Astrocyte (in vitro differentiated cells and primary cell): ENCODE measurements at regions not wholly inside any gene's neighbourhood (a gene's known extent, or its start where the extent isn't known, plus 50 kb on each side); places are given as distances from the start of the nearest gene placed in this dataset.

Experiments
- DNase-seq: peaks from one replicate; pipeline ENCODE4 v3.0.0-alpha.2; 2010; ENCODE audit warnings: low read depth
- FAIRE-seq: peaks from 2 replicates; lab custom pipeline; 2011; peaks lifted over from hg19 to GRCh38; lab: Jason Lieb, UNC
- H2AFZ ChIP-seq: 2 replicates; pipeline ENCODE4 v1.6.0; 2012; ENCODE audit warnings: low read depth, low read length, inconsistent platforms
- H3K27ac ChIP-seq: 2 replicates; pipeline ENCODE4 v1.5.1; 2011; ENCODE audit warnings: low read depth, low read length, inconsistent platforms
- H3K27me3 ChIP-seq: 2 replicates; pipeline ENCODE4 v1.6.0; 2011; ENCODE audit warnings: low read length, inconsistent platforms; ENCODE audit not compliant: insufficient read depth
- H3K36me3 ChIP-seq: 2 replicates; pipeline ENCODE4 v1.5.1; 2011; ENCODE audit warnings: low read length, inconsistent platforms; ENCODE audit not compliant: insufficient read depth
- H3K4me1 ChIP-seq: 2 replicates; pipeline ENCODE4 v1.5.1; 2011; ENCODE audit warnings: low read length, inconsistent platforms; ENCODE audit not compliant: insufficient read depth
- H3K4me2 ChIP-seq: 2 replicates; pipeline ENCODE4 v1.6.0; 2012; ENCODE audit warnings: low read length, inconsistent platforms
- H3K4me3 ChIP-seq: 2 replicates; pipeline ENCODE4 v1.5.1; 2011; ENCODE audit warnings: low read depth, mild to moderate bottlenecking, low read length, inconsistent platforms; ENCODE audit not compliant: insufficient read depth
- H3K79me2 ChIP-seq: 2 replicates; pipeline ENCODE4 v1.6.0; 2012; ENCODE audit warnings: mild to moderate bottlenecking, low read length, inconsistent platforms; ENCODE audit not compliant: insufficient read depth
- H3K9ac ChIP-seq: 2 replicates; pipeline ENCODE4 v1.6.0; 2012; ENCODE audit warnings: mild to moderate bottlenecking, low read length, inconsistent platforms
- H3K9me3 ChIP-seq: 2 replicates; pipeline ENCODE4 v1.5.1; 2012; ENCODE audit warnings: low read depth, mild to moderate bottlenecking, low read length, inconsistent platforms; ENCODE audit not compliant: insufficient read depth
- H4K20me1 ChIP-seq: 2 replicates; pipeline ENCODE4 v1.6.0; 2012; ENCODE audit warnings: low read length, inconsistent platforms; ENCODE audit not compliant: insufficient read depth
- H3K27ac Mint-ChIP-seq: one replicate; pipeline ENCODE4 v1.8.0; 2021; ENCODE audit warnings: mild to moderate bottlenecking, mixed read lengths; ENCODE audit not compliant: unreplicated experiment
- H3K27me3 Mint-ChIP-seq: one replicate; pipeline ENCODE4 v1.8.0; 2021; ENCODE audit warnings: low read depth, mixed read lengths; ENCODE audit not compliant: unreplicated experiment
- H3K36me3 Mint-ChIP-seq: one replicate; pipeline ENCODE4 v1.8.0; 2021; ENCODE audit warnings: low read depth, mixed read lengths; ENCODE audit not compliant: unreplicated experiment
- H3K4me1 Mint-ChIP-seq: one replicate; pipeline ENCODE4 v1.8.0; 2021; ENCODE audit warnings: low read depth, mixed read lengths; ENCODE audit not compliant: unreplicated experiment
- H3K4me3 Mint-ChIP-seq: one replicate; pipeline ENCODE4 v1.8.0; 2021; ENCODE audit warnings: mild to moderate bottlenecking, moderate library complexity, mixed read lengths; ENCODE audit not compliant: unreplicated experiment
- H3K9me3 Mint-ChIP-seq: one replicate; pipeline ENCODE4 v1.8.0; 2021; ENCODE audit warnings: mild to moderate bottlenecking, mixed read lengths; ENCODE audit not compliant: unreplicated experiment
- CTCF ChIP-seq: IDR thresholded peaks from 2 replicates; pipeline ENCODE4 v1.5.1; 2011; ENCODE audit warnings: low read depth, mild to moderate bottlenecking, inconsistent platforms, low read length, moderate library complexity; ENCODE audit not compliant: insufficient read depth
- EZH2 ChIP-seq: IDR thresholded peaks from 2 replicates; pipeline ENCODE4 v1.6.1; 2012; ENCODE audit warnings: mild to moderate bottlenecking, low read length, inconsistent platforms; ENCODE audit not compliant: insufficient read depth

GRCh38 chr6:4616311-4616710, 159.9 kb upstream of the CDYL start:
- DNase-seq, result no peak
- Histone ChIP-seq H3K4me1 (no peaks in the 10 kb centered on the region), H3K4me2 (no peak overlapping the region), H3K27me3 (peaks cover 5% of the 10 kb centered on the region), H3K9me3 (no peaks in the 10 kb centered on the region), H3K9ac (no peak overlapping the region), H3K36me3 (no peaks in the 10 kb centered on the region), H4K20me1 (no peaks in the 10 kb centered on the region), H3K79me2 (no peaks in the 10 kb centered on the region), H3K27ac (no peak overlapping the region), H3K4me3 (no peak overlapping the region), H2AFZ (no peak overlapping the region)
- TF ChIP-seq EZH2, result no peak
- TF ChIP-seq CTCF, result no peak
- Mint-ChIP-seq H3K9me3 (peaks cover 14% of the 10 kb centered on the region), H3K27me3 (peaks cover 12% of the 10 kb centered on the region), H3K36me3 (no peaks in the 10 kb centered on the region), H3K4me3 (no peak overlapping the region), H3K27ac (no peak overlapping the region), H3K4me1 (peaks cover 2% of the 10 kb centered on the region)
- FAIRE-seq, result no peak

GRCh38 chr6:4615891-4616290, 160.3 kb upstream of the CDYL start:
- H3K4me1 Mint-ChIP-seq, result peaks cover 3% of the 10 kb centered on the region
- no peak overlapping the region for H3K27ac Mint-ChIP-seq
- no peak overlapping the region for H2AFZ ChIP-seq
- no peak for FAIRE-seq
- no peak overlapping the region for H3K4me3 Mint-ChIP-seq
- H3K9me3 ChIP-seq, result no peaks in the 10 kb centered on the region
- H3K4me1 ChIP-seq, result no peaks in the 10 kb centered on the region
- no peak overlapping the region for H3K4me3 ChIP-seq
- no peaks in the 10 kb centered on the region for H3K36me3 ChIP-seq
- H3K79me2 ChIP-seq, result no peaks in the 10 kb centered on the region
- no peaks in the 10 kb centered on the region for H4K20me1 ChIP-seq
- no peak for DNase-seq
- no peaks in the 10 kb centered on the region for H3K36me3 Mint-ChIP-seq
- H3K27me3 Mint-ChIP-seq, result peaks cover 12% of the 10 kb centered on the region
- no peak overlapping the region for H3K9ac ChIP-seq
- no peak overlapping the region for H3K27ac ChIP-seq
- peaks cover 5% of the 10 kb centered on the region for H3K27me3 ChIP-seq
- H3K9me3 Mint-ChIP-seq, result peaks cover 14% of the 10 kb centered on the region
- no peak overlapping the region for H3K4me2 ChIP-seq
- TF ChIP-seq CTCF (no peak), EZH2 (no peak)

GRCh38 chr6:4615231-4615630, 161.0 kb upstream of the CDYL start:
- Histone ChIP-seq H3K9me3 (no peaks in the 10 kb centered on the region), H3K9ac (no peak overlapping the region), H3K27me3 (peaks cover 5% of the 10 kb centered on the region), H3K4me2 (no peak overlapping the region), H3K27ac (no peak overlapping the region), H3K36me3 (no peaks in the 10 kb centered on the region), H2AFZ (no peak overlapping the region), H3K4me3 (no peak overlapping the region), H3K79me2 (no peaks in the 10 kb centered on the region), H3K4me1 (peaks cover 5% of the 10 kb centered on the region), H4K20me1 (no peaks in the 10 kb centered on the region)
- no peak for TF ChIP-seq CTCF
- TF ChIP-seq EZH2, result no peak
- H3K27ac Mint-ChIP-seq, result no peak overlapping the region
- FAIRE-seq (no peak), DNase-seq (no peak)
- no peak overlapping the region for H3K4me3 Mint-ChIP-seq
- peaks cover 11% of the 10 kb centered on the region for H3K9me3 Mint-ChIP-seq
- H3K4me1 Mint-ChIP-seq, result peaks cover 5% of the 10 kb centered on the region
- peaks cover 12% of the 10 kb centered on the region for H3K27me3 Mint-ChIP-seq
- H3K36me3 Mint-ChIP-seq, result no peaks in the 10 kb centered on the region
